H9 (cell line): ENCODE measurements at regions not wholly inside any gene's neighbourhood (a gene's known extent, or its start where the extent isn't known, plus 50 kb on each side); places are given as distances from the start of the nearest gene placed in this dataset.

ENCODE experiments used
- DNase-seq: peaks from one replicate; pipeline ENCODE4 v3.0.0-alpha.2; 2017
- H2AFZ ChIP-seq: one replicate; pipeline ENCODE4 v1.6.1; 2013; ENCODE audit warnings: mild to moderate bottlenecking, low read length, control low read depth, moderate library complexity
- H2AK5ac ChIP-seq: 2 replicates; pipeline ENCODE4 v1.6.1; 2013; ENCODE audit warnings: low read length, control low read depth, mixed read lengths; ENCODE audit not compliant: insufficient read length
- H2BK120ac ChIP-seq: one replicate; pipeline ENCODE4 v1.6.1; 2013; ENCODE audit warnings: low read depth, mild to moderate bottlenecking, low read length, control low read depth, inconsistent platforms; ENCODE audit not compliant: poor library complexity, severe bottlenecking
- H2BK12ac ChIP-seq: 2 replicates; pipeline ENCODE4 v1.6.1; 2013; ENCODE audit warnings: low read length, control low read depth, mixed read lengths, low read depth; ENCODE audit not compliant: insufficient read length
- H2BK15ac ChIP-seq: 2 replicates; pipeline ENCODE4 v1.6.1; 2013; ENCODE audit warnings: low read depth, low read length, control low read depth
- H2BK20ac ChIP-seq: one replicate; pipeline ENCODE4 v1.6.1; 2013; ENCODE audit warnings: low read depth, mild to moderate bottlenecking, low read length, control low read depth, inconsistent platforms; ENCODE audit not compliant: poor library complexity, severe bottlenecking
- H2BK5ac ChIP-seq: 2 replicates; pipeline ENCODE4 v1.6.1; 2013; ENCODE audit warnings: low read length, control low read depth, mixed read lengths; ENCODE audit not compliant: insufficient read length
- H3K14ac ChIP-seq: 2 replicates; pipeline ENCODE4 v1.6.1; 2013; ENCODE audit warnings: low read length, control low read depth; ENCODE audit not compliant: insufficient read depth
- H3K18ac ChIP-seq: 2 replicates; pipeline ENCODE4 v1.6.1; 2013; ENCODE audit warnings: low read depth, mild to moderate bottlenecking, mixed read lengths, low read length, control low read depth; ENCODE audit not compliant: insufficient read length
- H3K23ac ChIP-seq: 2 replicates; pipeline ENCODE4 v1.6.1; 2013; ENCODE audit warnings: low read length, control low read depth, mixed read lengths, low read depth; ENCODE audit not compliant: insufficient read length
- H3K23me2 ChIP-seq: 2 replicates; pipeline ENCODE4 v1.6.1; 2013; ENCODE audit warnings: low read depth, mild to moderate bottlenecking, mixed read lengths, low read length, control low read depth; ENCODE audit not compliant: insufficient read length, poor library complexity, severe bottlenecking
- H3K27ac ChIP-seq: 2 replicates; pipeline ENCODE4 v1.5.1; 2013; ENCODE audit warnings: low read length, control low read depth, mixed read lengths, low read depth; ENCODE audit not compliant: insufficient read length
- H3K27me3 ChIP-seq: 2 replicates; pipeline ENCODE4 v1.6.1; 2013; ENCODE audit warnings: low read length, control low read depth, inconsistent platforms; ENCODE audit not compliant: insufficient read depth
- H3K4ac ChIP-seq: 2 replicates; pipeline ENCODE4 v1.6.1; 2013; ENCODE audit warnings: low read depth, mild to moderate bottlenecking, control low read depth, inconsistent platforms, low read length, moderate library complexity
- H3K4me1 ChIP-seq: 2 replicates; pipeline ENCODE4 v1.6.1; 2013; ENCODE audit warnings: low read length, control low read depth, inconsistent platforms; ENCODE audit not compliant: insufficient read depth
- H3K4me2 ChIP-seq: 2 replicates; pipeline ENCODE4 v1.6.1; 2013; ENCODE audit warnings: low read length, control low read depth, mixed read lengths; ENCODE audit not compliant: insufficient read length, insufficient read depth
- H3K56ac ChIP-seq: 2 replicates; pipeline ENCODE4 v1.6.1; 2013; ENCODE audit warnings: low read depth, mild to moderate bottlenecking, mixed read lengths, low read length, control low read depth; ENCODE audit not compliant: insufficient read length
- H3K79me1 ChIP-seq: 2 replicates; pipeline ENCODE4 v1.6.1; 2013; ENCODE audit warnings: low read depth, mild to moderate bottlenecking, moderate library complexity, low read length, control low read depth, inconsistent platforms; ENCODE audit not compliant: insufficient read depth, poor library complexity, severe bottlenecking
- H3K79me2 ChIP-seq: 2 replicates; pipeline ENCODE4 v1.6.1; 2013; ENCODE audit warnings: low read length, control low read depth, inconsistent platforms; ENCODE audit not compliant: insufficient read depth
- H3K9ac ChIP-seq: 2 replicates; pipeline ENCODE4 v1.6.1; 2013; ENCODE audit warnings: low read length, control low read depth, mixed read lengths; ENCODE audit not compliant: insufficient read length; ENCODE audit errors: extremely low read depth
- H3K9me3 ChIP-seq: one replicate; pipeline ENCODE4 v1.6.1; 2013; ENCODE audit warnings: low read depth, low read length, inconsistent platforms; ENCODE audit not compliant: control insufficient read depth
- H3T11ph ChIP-seq: one replicate; pipeline ENCODE4 v1.6.1; 2013; ENCODE audit warnings: mild to moderate bottlenecking, low read length, control low read depth, inconsistent platforms
- H4K20me1 ChIP-seq: one replicate; pipeline ENCODE4 v1.6.1; 2013; ENCODE audit not compliant: control insufficient read depth, insufficient read length, insufficient read depth
- H4K5ac ChIP-seq: 2 replicates; pipeline ENCODE4 v1.6.1; 2013; ENCODE audit warnings: low read depth, mild to moderate bottlenecking, mixed read lengths, low read length, control low read depth; ENCODE audit not compliant: insufficient read length
- H4K8ac ChIP-seq: replicated peaks from 2 replicates; pipeline ENCODE4 v1.6.1; 2013; ENCODE audit warnings: low read length, control low read depth, mixed read lengths, low read depth; ENCODE audit not compliant: insufficient read length
- H4K91ac ChIP-seq: 2 replicates; pipeline ENCODE4 v1.6.1; 2013; ENCODE audit warnings: low read depth, mild to moderate bottlenecking, moderate library complexity, mixed read lengths, low read length, control low read depth; ENCODE audit not compliant: insufficient read length
- H3K27ac Mint-ChIP-seq, 3 experiments: 2 replicates in 2 of 3; 3 replicates in 1 of 3; pipeline ENCODE4 v1.8.0; 2020 to 2021; ENCODE audit warnings: mixed read lengths in 3 of 3, mild to moderate bottlenecking in 1 of 3, moderate library complexity in 1 of 3
- H3K27me3 Mint-ChIP-seq: 2 replicates; pipeline ENCODE4 v1.8.0; 2021; ENCODE audit warnings: low read depth, mild to moderate bottlenecking, moderate library complexity, mixed read lengths
- H3K36me3 Mint-ChIP-seq, 3 experiments: 2 replicates in 2 of 3; 3 replicates in 1 of 3; pipeline ENCODE4 v1.8.0; 2020 to 2021; ENCODE audit warnings: low read depth in 3 of 3, mixed read lengths in 3 of 3; ENCODE audit not compliant: insufficient read depth in 1 of 3
- H3K4me1 Mint-ChIP-seq, 2 experiments: 2 replicates each; pipeline ENCODE4 v1.8.0; 2020; ENCODE audit warnings: mixed read lengths in 2 of 2
- H3K4me3 Mint-ChIP-seq, 2 experiments: 2 replicates in 1 of 2; 3 replicates in 1 of 2; pipeline ENCODE4 v1.8.0; 2020 to 2021; ENCODE audit warnings: mild to moderate bottlenecking in 2 of 2, mixed read lengths in 2 of 2, moderate library complexity in 1 of 2
- H3K9me3 Mint-ChIP-seq, 2 experiments: 2 replicates in 1 of 2; 3 replicates in 1 of 2; pipeline ENCODE4 v1.8.0; 2020; ENCODE audit warnings: mild to moderate bottlenecking in 2 of 2, mixed read lengths in 2 of 2, moderate library complexity in 1 of 2
- WGBS: extraction: QIAGEN DNeasy Blood & Tissue Kit; methylation state at CpG from one replicate; pipeline ENCODE4 v1.1.7; 2013; ENCODE audit warnings: missing lambda C conversion rate, low lambda C conversion rate, mixed read lengths; ENCODE audit not compliant: insufficient read length; ENCODE audit errors: extremely low coverage; 5-methylcytosine and 5-hydroxymethylcytosine counted together
- TF ChIP-seq, protein P1 (sequence below): fragments of 200-600 bp; sonication (generic); conservative IDR thresholded peaks from 3 replicates; pipeline ENCODE4 v1.8.0; 2021; ENCODE audit warnings: antibody characterized with exemption, mild to moderate bottlenecking

DNA sequence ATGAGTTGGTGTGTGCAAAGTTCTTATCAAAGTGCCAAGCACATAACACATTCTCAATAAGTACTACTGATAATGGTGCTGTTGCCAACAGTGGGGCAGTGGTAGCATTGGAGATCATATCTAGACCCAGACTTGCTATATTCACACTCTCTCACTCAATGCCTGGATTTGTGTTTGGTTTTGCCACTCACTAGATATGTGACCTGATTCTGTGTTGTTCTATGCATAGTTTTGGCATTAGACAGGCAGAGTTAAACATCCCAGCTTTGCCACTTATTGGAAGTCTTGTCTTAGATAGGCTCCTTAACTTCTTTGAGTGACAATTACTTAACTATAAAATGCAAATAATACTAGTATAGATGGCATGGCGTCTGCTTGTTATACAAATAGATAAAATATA lies 642.6 kb upstream of the CCDC179 start:
- Histone ChIP-seq H3K23ac (no peak overlapping the region), H3K79me1 (no peaks in the 10 kb centered on the region), H3K79me2 (no peaks in the 10 kb centered on the region), H4K91ac (no peak overlapping the region), H4K20me1 (no peaks in the 10 kb centered on the region), H2BK15ac (no peak overlapping the region), H3K9me3 (no peaks in the 10 kb centered on the region), H3T11ph (no peak overlapping the region), H3K9ac (no peak overlapping the region), H3K4ac (no peak overlapping the region), H3K4me1 (no peaks in the 10 kb centered on the region), H2BK5ac (no peak overlapping the region), H3K14ac (no peak overlapping the region), H3K27me3 (no peaks in the 10 kb centered on the region), H2BK20ac (no peak overlapping the region), H4K8ac (no peak overlapping the region), H3K56ac (no peak overlapping the region), H2BK12ac (no peak overlapping the region), H2BK120ac (no peak overlapping the region), H4K5ac (no peak overlapping the region), H3K23me2 (no peaks in the 10 kb centered on the region), H2AK5ac (no peak overlapping the region), H3K4me2 (no peak overlapping the region), H2AFZ (no peak overlapping the region), H3K18ac (no peak overlapping the region), H3K27ac (no peak overlapping the region)
- H3K27ac Mint-ChIP-seq: no peak overlapping the region
- no peak for DNase-seq
- no CpG with 5 or more reads among the region's 1 CpG for WGBS
- H3K4me3 Mint-ChIP-seq: no peak overlapping the region
- TF ChIP-seq, protein P1, sequence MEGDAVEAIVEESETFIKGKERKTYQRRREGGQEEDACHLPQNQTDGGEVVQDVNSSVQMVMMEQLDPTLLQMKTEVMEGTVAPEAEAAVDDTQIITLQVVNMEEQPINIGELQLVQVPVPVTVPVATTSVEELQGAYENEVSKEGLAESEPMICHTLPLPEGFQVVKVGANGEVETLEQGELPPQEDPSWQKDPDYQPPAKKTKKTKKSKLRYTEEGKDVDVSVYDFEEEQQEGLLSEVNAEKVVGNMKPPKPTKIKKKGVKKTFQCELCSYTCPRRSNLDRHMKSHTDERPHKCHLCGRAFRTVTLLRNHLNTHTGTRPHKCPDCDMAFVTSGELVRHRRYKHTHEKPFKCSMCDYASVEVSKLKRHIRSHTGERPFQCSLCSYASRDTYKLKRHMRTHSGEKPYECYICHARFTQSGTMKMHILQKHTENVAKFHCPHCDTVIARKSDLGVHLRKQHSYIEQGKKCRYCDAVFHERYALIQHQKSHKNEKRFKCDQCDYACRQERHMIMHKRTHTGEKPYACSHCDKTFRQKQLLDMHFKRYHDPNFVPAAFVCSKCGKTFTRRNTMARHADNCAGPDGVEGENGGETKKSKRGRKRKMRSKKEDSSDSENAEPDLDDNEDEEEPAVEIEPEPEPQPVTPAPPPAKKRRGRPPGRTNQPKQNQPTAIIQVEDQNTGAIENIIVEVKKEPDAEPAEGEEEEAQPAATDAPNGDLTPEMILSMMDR: no peak
- H3K27me3 Mint-ChIP-seq: no peaks in the 10 kb centered on the region
- no peaks in the 10 kb centered on the region for H3K36me3 Mint-ChIP-seq
- H3K9me3 Mint-ChIP-seq: no peaks in the 10 kb centered on the region
- H3K4me1 Mint-ChIP-seq: peaks cover 7 to 15% of the 10 kb centered on the region in 2 experiments
